PC-3 (cell line): ENCODE measurements at regions not wholly inside any gene's neighbourhood (a gene's known extent, or its start where the extent isn't known, plus 50 kb on each side); places are given as distances from the start of the nearest gene placed in this dataset.

Experiments
- EZH2 ChIP-seq: fragments of 300-600 bp; sonication (generic); IDR thresholded peaks from one replicate; pipeline ENCODE4 v1.6.1; 2017; ENCODE audit warnings: antibody characterized with exemption, mild to moderate bottlenecking, low read length; ENCODE audit not compliant: unreplicated experiment
- TF ChIP-seq, protein P1 (sequence below): fragments of 300-600 bp; sonication (generic); conservative IDR thresholded peaks from 2 replicates; pipeline ENCODE4 v1.5.1; 2017; ENCODE audit warnings: antibody characterized with exemption, low read depth, mild to moderate bottlenecking, low read length

GRCh38 chrX:92224406-92224805, 445.2 kb downstream of the PCDH11X start:
- TF ChIP-seq, protein P1, sequence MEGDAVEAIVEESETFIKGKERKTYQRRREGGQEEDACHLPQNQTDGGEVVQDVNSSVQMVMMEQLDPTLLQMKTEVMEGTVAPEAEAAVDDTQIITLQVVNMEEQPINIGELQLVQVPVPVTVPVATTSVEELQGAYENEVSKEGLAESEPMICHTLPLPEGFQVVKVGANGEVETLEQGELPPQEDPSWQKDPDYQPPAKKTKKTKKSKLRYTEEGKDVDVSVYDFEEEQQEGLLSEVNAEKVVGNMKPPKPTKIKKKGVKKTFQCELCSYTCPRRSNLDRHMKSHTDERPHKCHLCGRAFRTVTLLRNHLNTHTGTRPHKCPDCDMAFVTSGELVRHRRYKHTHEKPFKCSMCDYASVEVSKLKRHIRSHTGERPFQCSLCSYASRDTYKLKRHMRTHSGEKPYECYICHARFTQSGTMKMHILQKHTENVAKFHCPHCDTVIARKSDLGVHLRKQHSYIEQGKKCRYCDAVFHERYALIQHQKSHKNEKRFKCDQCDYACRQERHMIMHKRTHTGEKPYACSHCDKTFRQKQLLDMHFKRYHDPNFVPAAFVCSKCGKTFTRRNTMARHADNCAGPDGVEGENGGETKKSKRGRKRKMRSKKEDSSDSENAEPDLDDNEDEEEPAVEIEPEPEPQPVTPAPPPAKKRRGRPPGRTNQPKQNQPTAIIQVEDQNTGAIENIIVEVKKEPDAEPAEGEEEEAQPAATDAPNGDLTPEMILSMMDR: no peak
- TF ChIP-seq EZH2: no peak
